HG02588 (cell line): ENCODE measurements at regions not wholly inside any gene's neighbourhood (a gene's known extent, or its start where the extent isn't known, plus 50 kb on each side); places are given as distances from the start of the nearest gene placed in this dataset.

Source experiments
- ATAC-seq: cut with Tn5 transposase; IDR thresholded peaks from one replicate; pipeline ENCODE4 v1.9.1; 2021; ENCODE audit warnings: mild to moderate bottlenecking, moderate library complexity; ENCODE audit not compliant: unreplicated experiment

DNA sequence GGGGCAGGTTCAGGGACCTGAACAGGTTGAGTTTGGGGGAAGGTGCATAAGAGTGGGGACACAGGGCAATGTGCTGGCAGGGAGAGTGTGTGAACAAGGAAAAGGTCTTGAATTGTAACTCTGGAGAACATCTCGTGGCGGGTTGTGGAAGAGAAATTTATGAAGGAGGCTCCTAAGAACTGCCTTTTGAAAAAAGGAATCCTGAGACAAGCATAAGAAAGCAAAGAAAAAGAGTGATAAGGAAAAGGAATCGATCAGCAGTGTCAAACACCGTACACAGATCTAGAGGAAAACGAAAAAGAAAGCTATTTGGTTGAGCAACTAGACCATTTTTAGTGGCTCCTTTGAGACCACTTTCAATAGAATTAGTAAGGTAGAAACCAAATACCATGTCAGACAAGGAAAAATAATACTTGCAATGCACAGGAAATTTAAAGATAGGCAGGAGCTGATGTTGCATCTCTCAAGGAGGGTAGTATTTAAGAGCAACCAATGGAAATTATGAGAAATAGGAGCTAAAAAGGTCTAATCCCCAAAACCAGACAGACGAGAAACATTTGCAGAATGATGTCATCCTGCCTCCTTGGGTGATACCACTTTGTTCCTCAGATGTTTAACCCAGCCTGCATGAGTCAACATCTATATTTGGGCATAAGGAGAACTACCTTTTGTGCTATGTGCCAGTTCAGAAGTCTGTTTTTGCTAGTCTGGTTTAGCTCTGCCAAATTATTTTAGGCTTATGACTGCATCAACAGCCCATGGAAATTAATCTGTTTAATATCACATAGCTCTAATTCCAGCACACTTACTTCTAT is 64.5 kb upstream of the STK38L start:
- ATAC-seq: peak; percentile 94

DNA sequence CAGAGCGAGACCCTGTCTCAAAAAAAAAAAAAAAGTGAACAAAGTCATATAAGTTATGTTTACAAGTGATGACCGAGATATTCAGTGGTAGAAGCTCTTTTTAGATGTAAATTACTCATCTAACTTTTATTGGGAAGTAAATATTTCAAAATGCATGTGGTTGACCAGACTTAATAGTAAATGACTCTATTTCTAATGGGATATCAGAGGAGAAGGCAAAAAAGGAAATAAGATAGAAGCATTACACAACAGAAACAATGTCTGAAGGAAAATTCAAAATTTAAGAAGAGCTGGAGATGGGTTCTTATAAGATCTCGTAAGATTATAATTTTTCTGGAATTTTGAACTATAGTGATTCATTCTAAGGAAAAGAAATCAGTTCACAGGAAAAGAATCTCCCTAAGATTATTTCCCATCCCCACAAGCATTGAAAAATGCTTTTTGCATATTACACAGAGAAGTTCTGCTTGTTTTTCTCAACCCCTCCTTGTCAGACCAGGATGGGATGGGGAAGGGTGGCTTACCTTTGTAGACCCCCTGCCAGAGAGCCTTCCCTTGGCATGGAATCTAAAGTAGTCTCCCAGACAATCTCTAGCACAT is 63.1 kb upstream of the STK38L start:
- ATAC-seq: no peak

GRCh38 chr12:27183342-27183741 is 60.7 kb upstream of the STK38L start:
- no peak for ATAC-seq

DNA sequence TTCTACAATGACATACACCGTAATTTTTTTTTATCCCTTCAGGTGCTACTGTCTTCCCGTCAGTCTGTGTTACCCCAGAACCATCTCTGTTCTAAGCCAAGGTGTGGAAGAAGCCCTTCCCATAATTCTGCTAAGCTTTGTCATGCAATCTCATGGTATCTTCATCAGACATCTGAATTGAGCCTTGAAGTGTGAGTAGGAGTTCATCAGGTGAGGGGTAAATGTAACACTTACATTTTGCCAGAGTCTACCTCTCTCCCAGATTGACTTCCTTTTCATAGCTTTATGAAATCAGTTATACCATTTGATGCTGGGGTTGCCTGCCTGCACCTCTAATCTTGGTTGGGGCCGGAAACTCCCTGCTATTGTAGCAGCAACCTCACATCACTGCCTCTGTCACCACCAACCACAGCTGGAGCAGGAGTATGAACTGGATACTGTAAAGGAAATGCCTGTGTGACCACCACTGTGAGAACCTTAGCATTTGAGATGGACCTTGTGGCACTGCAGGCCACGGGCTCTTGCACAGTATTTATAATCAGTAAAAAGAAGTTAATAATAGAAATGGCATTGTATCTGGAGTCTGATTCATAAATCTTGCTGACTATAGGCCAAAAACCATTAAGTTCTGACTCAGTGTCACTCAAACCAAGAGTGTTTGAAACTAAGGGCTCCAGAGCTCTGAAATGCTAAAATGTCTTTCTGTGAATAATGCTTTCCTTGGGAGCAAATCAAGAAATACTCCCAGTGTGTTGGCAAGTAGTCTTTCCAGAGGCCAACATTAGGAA is 58.7 kb upstream of the STK38L start:
- peak; percentile 90 for ATAC-seq

GRCh38 chr12:27186022-27186839 is 57.9 kb upstream of the STK38L start:
- no peak for ATAC-seq

DNA sequence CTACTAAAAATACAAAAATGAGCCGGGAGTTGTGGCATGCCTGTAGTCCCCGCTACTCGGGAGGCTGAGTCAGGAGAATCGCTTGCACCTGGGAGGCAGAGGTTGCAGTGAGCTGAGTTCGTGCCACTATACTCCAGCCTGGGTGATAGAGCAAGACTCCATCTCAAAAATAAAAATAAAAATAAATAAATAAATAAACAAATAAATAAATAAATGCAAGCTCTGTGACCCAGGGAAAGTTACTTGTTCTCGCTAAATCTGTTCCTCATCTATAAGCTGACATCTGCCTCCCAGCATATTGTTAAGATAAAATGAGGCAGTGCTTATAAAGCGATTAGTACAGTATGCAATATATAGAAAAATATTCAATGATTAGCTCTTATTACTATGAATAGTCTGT is 56.4 kb upstream of the STK38L start:
- ATAC-seq: no peak

GRCh38 chr12:27190761-27191160 is 53.3 kb upstream of the STK38L start:
- ATAC-seq: no peak

DNA sequence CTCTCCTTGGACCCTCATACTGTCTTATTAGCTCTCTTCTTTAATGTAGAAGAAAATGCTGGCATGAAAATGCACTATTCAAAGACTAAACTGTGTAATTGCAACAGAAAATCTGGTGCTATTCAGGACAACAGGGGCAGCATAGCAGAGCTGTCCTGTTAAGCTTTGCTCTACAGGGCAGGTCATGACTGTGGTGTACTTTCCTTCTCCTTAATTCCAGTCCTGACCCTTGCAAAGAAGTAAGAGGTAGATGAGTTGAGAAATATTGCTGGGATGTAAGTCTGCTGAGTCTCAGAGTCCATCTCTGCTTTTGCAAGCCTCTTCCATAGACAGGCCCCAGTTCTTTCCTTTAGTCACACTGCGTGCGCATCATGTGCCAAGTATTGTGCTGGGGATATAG is 52.6 kb upstream of the STK38L start:
- no peak for ATAC-seq

- no peak for ATAC-seq
Measured at GRCh38 chr12:27192118-27192802, 51.8 kb upstream of the STK38L start.

- no peak for ATAC-seq
Measured at GRCh38 chr12:27193106-27193505, 51.0 kb upstream of the STK38L start.

DNA sequence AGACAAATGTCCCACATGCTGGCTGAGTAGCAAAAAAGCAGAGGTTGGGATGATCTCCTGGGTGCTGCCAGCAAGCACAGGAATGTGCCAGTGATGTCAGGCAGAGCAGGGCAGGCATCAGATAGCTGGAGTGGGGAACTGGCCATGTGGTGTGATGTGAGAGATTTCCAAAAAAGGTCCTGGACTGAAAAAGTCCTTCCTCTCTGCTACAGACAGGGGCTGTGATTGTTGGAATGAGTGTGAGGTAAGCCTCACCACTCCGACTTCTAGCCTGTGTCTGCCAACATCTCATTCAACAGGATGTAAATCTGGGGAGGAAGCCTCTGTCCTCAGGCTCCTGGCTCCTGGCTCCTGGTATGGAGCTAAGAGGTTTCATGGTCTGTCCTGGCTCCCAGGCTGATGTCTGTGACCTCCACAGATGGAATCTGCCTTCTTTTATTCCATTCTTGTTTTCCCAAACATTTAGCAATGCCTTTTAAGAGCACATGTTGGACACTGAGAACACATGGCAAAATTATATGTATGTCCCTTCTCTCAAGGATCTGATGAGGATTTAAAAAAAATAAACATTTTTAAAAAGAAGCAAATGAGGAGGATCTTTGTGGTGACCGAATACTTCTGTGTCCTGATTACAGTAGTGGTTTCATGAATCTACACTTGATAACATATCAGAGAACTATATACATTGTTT is 50.1 kb upstream of the STK38L start:
- ATAC-seq: no peak
